ENCODE measurements at regions not wholly inside any gene's neighbourhood (a gene's known extent, or its start where the extent isn't known, plus 50 kb on each side); places are given as distances from the start of the nearest gene placed in this dataset.
"Not testable (repeated sequence)": the region's sequence is repeated elsewhere in the genome, so short reads cannot be mapped to it uniquely, and the experiment has no call there.

DNA sequence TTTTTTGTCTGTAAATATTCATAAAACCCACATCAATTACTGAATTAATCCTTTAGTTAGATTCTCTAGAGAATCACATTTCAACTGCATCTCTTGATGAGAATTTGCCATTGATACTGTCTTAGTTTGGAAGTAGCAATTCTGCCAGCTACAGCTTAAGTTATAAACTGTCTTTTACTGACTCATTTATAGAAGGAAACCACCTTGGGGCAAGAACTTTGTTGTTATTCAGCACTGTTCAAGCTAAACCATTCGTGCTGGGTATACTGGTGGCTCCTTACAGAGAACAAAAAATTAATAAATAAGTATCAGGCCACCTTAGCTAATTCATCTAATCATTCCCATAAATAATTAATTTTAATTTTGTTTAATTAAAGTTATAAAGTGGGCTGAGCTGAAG is 1082.6 kb upstream of the CELF4 start:
- DNase-seq: no peak

DNA sequence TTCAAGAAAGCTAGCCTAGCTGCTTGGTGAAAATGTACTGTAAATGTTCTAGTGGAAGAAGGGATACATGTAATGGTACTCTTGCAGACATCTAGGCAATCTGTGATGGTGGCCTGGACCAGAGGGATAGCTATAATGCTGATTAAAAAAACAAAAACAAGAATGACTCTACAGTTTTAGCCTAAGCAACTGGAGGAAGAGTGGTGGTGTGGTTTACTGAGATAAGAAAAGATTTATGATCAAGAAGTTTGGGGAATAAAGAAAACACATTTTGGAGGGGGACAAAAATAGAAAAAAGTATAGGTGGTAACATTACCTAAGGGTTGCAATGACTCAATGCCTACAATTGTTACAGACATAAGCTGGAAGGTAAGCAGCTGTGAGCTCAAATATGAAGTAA is 1080.7 kb upstream of the CELF4 start:
- no peak for DNase-seq

DNA sequence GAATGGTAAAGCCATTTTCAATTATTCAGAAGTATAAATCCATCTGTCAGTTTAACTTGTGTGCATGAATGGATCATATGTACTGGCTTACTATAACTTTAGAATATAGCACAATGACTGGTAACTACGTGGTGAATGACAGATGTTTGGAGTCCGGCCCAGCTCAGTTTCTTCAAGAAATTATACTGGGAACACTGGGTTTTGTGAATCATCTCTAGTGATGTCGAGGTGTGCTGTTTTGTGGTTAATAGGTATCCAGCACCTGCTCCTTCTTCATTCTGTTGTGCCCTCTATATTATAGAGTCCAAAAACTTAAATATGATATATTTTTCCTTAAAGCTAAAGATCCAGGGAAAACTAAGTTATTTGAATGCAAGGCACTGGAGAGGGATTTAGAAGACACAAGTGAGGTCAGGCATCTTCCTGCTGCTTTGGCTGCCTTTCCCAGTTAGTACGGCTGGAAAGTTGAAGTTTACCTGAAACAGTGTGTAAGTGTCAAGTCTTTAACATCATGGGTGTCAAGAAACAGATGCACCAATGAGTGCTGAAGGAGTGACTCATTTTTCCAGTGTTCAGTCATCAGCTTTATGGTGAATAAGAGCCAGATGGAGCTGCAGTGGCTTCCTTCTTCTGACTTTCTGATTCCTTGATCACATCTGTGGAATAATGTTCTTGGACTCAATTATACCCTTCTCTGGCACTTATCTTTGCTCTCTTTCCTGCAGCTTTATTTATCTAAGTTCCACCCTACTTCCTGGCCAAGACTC is 1079.5 kb upstream of the CELF4 start:
- DNase-seq: no peak

DNA sequence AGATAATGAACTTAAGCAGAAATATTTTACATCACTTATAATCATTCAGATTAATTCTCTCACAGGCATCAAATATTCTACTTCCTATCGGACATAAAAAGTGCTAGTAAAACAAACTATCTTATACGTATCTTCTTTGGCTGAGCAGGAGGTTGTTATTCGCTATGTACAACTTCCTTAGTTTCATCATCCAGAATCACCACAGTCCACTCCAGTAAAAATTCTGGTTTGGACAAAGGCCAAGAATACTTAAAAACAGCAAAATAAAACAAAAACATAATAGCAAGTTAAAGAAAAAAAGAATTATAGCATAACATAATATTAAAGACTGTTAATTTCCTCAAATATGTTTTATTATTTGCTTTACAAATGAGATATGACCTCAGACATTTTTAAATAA is 1077.1 kb upstream of the CELF4 start:
- no peak for DNase-seq

DNA sequence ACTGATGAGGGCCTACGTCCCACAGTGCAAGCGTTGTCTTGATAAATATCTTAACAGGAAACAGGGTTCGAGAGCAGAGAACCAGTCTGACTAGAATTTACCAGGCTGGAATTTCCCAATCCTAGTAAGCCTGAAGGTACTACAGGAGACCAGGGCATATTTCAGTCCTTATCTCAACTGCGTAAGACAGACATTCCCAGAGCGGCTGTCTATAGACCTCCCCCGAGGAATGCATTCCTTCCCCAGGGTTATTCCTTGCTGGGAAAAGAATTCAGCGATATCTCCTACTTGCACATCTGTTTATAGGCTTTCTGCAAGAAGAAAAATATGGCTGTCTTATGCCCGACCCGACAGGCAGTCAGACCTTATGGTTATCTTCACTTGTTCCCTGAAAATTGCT is 1074.1 kb upstream of the CELF4 start:
- not testable (repeated sequence) for DNase-seq

DNA sequence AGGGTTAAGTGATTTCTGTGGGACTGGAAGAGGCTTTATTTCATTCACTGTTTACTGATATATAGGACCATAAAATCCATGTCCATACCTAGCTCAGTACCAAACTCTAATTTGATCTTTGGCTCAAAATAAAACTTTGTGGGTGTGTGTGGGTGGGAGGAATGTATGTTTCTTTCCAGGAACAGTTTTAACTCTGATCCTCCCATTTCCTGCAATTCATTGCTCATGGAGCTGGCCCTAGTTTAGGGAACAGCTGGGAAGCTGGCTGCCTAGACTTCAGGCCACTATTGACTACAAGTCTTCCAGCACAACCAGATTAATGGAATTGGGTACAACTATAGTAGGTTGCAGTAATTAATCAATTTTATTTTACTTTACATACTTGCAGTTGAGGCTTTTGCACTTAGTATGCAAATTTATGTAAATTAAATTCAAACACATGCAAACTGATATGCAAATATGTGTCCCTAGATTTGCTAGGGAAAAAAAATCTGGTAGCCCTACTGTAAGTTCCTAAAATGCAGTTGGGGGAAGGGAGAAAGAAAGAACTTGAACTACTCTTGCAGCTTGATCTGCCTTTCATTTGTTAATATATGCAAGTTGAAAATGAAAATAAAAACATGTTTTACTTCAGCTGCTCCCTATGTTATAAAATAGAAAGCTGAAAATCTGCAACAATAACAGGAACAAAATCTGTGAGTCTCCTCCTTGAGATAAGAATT is 1070.3 kb upstream of the CELF4 start:
- no peak for DNase-seq

DNA sequence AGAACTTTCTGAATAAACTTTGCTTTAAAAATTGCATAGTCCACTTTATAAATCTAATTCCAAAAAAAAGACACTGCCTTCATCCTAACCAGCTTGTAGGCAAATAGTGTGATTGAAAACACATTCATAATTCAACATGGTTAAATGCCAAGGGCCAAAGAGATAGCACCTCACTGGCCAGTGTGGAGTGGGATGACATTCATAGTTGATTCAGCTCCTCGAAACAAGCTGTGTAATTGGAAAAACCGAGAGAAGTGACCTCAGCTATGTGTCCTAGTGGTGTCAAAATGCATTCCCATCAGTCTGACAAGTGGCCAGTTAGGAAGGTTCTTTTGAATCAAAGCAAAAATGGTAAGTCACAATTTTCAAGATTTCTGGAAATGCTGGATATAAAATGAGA is 1068.5 kb upstream of the CELF4 start:
- no peak for DNase-seq

DNA sequence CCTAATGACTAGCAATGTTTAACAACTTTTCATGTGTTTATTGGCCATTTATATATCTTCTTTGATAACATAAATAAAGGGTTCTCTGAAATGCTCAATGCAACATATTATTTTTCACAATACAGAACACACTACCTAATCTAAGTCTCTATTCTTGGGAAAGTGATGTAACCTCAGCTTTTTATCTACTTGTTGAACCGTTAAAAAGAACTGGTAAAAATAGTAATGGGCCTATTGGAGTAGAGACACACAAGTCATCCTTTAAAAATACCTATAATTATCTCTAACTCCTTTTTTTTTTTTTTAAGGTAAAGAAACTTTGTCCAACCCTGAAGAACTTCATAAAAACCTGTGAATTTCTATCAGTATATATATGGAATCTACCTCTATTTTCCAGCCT is 1067.7 kb upstream of the CELF4 start:
- DNase-seq: no peak

DNA sequence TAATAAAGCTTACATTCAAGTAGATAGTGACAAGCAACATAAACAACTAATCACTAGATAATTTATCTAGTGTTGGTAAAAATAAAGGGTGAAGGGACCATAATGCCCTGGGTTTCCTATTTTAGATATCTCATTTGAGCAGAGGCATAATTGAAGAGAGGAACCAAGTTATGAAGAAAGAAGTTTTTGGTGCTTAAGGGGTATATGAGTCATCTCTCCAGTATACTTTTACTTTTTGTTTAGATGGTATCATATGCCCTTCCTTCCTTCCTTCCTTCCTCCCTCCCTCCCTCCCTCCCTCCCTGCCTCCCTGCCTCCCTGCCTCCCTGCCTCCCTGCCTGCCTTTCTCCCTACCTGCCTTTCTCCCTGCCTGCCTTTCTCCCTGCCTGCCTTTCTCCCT is 1053.5 kb upstream of the CELF4 start:
- no peak for DNase-seq

DNA sequence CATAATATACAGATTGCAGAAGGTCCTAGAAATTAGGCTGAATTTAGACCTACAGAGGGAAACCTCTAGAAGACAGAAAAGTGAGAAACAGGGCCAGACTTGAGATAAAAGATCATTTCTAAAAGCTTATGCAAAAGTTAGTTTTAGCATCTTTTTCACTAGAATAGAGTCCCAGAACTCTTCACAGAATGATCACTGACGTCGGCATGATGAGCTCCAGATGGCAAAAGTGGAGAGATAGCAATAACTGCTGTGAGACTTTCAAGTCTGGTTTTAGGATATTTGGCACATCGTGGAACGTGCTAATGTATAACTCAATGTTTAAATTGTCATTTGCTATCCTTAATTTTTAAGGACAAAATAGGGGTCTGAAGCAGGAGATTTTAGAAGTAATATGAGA is 1050.7 kb upstream of the CELF4 start:
- DNase-seq: no peak

DNA sequence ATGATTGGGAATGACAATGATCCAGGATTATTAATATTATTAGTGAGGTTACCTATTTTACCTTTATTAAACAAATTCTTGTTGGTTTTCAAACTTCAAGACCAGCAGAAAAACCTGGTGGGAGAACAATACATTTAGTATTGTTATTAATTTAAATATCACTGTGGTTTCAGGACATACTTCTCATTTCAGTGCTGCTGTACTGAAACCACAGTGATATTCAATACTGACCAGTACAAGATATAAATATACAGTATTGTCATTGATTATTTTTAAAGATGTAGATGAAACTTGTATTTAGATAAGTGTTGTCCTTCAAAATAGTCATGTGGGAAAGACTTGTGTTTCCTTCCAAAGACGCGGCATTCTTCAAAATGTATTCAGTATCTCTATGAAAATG is 1047.3 kb upstream of the CELF4 start:
- no peak for DNase-seq

DNA sequence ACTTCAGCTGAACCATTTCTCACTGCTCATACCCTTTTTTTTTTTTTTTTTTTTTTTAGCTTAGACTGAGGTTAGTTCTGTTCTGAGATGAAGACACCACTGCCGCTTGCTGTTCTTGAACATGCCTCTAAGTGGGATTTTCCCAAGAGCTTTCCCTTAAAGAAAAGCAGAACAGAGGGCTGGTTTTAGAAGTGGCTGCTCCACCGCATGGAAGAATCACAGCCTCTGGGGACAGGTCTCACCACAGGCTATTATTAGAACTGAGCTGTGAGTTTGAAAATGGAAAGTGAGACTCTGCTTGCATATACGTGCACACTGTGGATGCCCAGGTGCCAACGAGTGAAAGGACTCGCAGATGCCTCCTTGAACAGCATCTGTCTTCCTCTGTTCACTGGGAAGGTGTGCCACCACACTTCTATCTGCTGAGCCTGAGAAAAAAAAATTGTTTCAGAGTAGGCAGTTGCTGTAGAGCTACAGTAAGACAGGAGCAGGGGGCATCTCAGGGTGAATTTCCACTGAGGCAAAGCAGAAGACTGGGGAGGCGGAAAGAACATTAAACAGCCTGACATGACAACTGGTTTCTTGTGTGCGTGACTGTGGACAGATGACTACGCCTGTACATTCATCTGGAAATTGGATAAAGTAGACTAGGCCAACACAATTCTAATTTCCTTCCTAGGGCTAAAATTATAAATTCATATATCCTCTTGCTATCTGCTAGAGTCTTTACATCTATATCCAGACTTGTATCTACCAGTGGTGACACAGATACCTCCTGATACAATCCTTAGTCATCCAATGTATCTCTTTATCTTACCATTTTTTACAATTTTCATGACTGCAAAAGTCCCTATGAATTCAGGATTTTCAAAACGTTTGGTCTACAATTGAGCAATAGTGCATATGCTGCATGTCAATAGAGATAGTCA is 1045.7 kb upstream of the CELF4 start:
- no peak for DNase-seq

DNA sequence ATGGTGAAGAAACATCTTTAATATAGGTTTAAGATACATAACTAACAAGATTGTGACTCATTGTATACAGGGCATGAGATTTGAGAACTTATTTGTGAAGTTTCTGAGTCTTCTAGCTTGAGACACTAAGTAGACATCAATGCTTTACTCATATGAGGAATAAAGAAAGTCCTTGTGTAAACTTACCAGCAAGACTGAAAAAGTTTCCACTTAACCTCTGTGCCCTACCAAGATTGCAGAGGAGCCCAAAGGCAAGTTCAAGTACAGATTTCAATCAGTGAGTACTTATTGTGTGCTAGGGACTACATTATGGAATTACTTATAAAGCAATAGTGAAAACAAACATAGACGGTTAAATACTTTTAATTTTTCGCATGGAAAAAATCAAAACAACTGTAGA is 1041.2 kb upstream of the CELF4 start:
- DNase-seq: no peak

DNA sequence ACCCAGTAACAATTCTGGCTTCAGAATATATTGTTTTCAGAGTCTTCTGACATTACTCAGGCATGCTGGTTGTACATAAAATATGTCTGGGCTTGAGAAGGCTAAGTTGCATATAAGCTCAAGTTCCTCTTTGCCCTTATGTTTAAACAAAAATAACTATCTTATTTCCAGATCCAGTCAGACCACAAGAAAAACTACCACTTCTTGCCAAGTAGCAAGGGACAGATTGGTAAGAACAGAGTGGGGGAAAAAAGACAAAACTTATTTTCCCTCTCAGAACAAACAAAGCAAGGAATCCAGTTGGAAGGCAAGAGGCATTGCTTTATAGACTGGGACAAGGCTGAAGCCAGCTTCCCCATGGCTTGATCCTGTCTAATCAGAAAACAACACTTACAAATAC is 1036.7 kb upstream of the CELF4 start:
- no peak for DNase-seq

DNA sequence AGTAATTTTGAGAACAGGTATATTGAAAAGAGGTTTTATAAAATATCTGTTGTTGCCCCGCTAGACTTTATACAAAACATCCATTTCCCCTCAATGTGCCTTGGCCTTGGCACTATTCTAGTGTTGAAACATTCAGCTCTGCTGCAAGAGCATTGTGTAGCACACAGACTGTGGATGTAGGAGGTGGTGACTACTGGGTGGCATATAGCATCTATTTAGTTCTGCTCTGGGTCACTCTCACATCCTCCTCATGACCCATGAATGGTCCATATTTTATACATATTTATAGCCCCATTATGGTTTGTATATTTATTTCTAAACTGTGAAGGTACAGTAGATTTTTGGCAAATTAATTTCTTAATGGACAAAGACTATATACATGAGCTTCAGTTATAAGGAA is 1022.0 kb upstream of the CELF4 start:
- DNase-seq: no peak

DNA sequence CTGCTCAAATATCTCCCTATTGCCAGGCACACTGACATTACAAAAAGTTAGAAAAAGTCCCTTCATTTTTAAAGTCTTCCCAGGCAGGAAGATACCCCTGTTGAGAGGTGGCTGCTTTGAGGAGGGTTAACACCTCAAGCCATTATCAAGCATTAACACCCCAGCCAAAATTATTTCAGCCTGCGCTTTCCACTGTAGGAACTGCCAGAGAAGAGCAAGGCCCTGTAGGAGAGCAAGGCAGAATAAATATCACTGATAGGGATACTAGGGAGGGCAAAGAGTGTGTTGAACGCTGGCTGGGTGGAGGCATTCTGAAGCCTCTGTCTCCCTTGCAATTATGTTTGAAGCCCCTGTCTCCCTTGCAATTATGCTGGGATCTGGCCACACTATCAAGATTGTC is 1020.7 kb upstream of the CELF4 start:
- no peak for DNase-seq

DNA sequence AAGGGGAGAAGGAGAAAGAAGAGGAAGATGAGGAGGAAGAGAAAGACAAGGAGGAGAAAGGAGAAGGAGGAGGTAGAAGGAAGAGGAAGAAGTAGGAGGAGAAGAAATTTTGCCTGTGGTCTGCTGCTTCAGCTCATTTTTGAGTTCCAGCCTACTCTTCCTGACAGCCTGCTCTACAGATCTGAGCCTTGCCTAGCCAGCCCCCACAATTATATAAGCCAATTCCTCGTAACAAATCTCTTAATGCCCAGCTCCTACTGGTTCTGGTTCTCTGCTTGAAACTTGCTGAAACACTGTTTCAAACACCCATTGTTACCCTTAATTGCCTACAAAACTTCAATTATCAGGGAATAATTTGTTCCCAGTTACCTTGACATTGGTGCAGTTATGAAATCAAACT is 1014.2 kb upstream of the CELF4 start:
- no peak for DNase-seq

DNA sequence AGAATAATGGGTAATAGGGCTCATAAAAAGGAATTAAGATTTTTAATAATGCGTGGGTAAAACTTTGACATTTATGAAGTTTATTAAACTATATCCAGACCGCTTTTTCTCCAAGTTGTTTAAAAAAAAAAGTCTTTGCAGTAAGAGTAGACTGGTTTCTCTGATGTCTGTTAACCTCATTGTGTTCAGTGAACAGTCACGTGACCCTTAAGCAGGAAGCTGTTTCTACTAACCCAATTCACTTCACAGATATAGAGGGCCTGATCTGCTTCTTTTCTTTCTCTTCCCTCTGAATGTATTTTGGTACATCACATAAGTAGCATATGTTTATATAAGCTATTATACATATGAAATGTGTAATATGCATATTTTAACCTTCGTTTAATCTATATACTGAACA is 1011.3 kb upstream of the CELF4 start:
- no peak for DNase-seq

DNA sequence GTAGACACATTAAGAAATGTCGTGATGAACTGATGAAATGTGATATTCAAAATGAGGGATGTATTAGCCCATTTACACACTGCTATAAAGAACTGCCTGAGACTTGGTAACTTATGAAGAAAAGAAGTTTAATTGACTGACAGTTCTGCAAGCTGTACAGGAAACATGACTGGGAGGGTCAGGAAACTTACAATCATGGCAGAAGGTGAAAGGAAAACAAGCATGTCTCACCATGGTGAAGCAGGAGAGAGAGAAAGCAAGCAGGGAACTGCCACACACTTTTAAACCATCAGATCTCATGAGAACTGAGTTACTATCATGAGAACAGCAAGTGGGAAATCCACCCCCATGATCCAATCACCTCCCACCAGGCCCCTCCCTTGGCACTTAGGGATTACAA is 1010.8 kb upstream of the CELF4 start:
- no peak for DNase-seq

DNA sequence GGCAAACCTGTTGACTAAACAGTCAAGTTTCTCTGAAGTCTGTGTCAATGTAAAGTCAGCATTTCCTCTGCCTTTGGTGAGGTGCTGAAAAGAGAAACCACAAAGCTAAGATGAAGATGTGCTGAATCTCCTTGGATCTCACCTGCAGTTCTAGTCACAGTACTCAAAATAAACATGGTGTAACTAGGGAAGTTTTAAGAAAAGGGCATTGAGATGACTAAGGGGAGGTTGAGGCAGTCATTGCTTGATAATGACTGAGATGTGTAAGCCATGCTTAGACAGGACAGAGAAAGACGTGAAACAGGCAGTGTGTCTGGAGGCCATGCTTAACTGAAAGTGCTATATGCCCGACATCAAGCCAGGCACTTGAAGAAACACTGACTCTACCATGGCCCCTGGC is 1010.0 kb upstream of the CELF4 start:
- DNase-seq: no peak

DNA sequence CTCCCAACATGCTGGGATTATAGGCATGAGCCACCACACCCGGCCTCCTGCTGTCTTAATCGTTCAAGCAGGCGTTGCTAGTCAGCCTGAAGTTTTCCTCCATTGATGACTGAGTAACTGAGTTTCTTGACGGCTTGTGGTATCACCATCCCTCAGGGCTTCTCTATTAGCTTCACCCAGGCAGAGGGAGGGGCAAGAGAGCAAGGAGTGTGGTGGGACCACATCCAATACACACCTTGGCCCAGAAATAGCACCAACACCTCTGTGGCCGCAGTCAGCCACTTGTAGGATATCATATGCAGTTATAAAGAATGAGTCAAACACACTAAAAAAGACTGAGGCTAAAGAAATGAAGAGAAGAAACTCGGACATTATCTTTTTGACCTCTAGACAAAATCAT is 1009.4 kb upstream of the CELF4 start:
- no peak for DNase-seq

DNA sequence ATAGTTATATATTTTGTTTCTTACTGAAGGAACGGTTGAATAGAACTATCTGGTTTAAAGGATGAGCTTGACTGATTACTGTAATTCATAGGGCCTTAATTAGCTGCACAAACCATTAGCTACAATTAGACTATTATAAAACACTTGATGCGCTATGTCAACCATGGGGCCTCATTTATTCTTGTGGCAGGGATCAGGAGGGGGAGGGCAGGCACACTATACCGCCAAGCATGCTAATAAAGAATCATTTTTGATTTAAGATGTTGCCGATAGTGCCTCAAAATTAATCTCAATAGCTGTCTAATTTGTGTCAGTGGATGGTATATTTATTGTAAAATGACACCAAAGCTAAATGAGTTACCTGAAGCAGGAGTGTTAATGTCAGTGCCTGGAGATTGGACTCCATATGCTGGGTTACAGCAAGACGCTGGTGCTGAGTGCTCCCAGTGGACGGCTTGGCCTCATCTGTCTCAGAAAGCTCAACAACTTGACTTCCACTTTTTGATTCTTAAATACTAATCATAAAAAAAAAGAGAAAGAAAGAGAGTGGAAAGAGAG is 1007.0 kb upstream of the CELF4 start:
- DNase-seq: no peak

DNA sequence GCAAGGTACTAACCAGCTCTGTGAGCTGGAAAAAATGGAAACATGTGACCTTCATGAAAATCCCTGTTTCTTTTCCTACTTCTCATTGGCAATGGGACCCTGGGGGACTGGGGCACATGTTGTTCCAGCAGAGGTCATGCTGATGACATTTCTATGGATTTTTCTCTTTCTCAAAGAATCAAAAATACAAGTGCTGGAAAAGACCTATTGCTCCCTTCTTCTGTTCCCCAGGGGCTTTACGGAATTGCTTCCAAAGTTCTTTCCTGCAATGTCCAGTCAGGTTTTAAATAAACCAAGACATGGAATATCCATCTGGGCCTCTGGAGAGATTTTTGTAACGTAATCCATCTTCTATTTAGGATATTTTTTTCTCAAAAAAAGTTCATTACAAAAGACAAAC is 1006.1 kb upstream of the CELF4 start:
- DNase-seq: no peak
